HepG2 (cell line): ENCODE measurements at regions not wholly inside any gene's neighbourhood (a gene's known extent, or its start where the extent isn't known, plus 50 kb on each side); places are given as distances from the start of the nearest gene placed in this dataset.

Experiments used
- ATAC-seq: fragments of 200-7000 bp; cut with Tn5 transposase; 3 replicates; pipeline ENCODE4 v1.9.1; 2020; ENCODE audit warnings: mild to moderate bottlenecking, moderate library complexity
- BruUV-seq: library from RNA; stranded (reverse); fragments of 400-500 nt; replicated peaks from 2 replicates; lab custom pipeline; 2021; lab: Mats Ljungman, UMichigan
- CTCF ChIA-PET: fragments of 300-600 bp; formaldehyde crosslinking; extraction: SDS; loops from one replicate; lab custom pipeline; 2021; ENCODE audit warnings: low total read pairs, inconsistent platforms, low intra/inter-chr PET ratio; lab: Yijun Ruan, JAX
- POLR2A ChIA-PET: fragments of 350-600 bp; sonication (Branson Sonifier 250); formaldehyde crosslinking; loops from one replicate; lab custom pipeline; 2020; ENCODE audit warnings: antibody characterized with exemption, inconsistent platforms; lab: Yijun Ruan, JAX
- DNase-seq: peaks from one replicate; pipeline ENCODE4 v3.0.0-alpha.2; 2015; ENCODE audit warnings: low spot score
- FAIRE-seq: peaks from 3 replicates; lab custom pipeline; 2011; peaks lifted over from hg19 to GRCh38; lab: Jason Lieb, UNC
- H2AFZ ChIP-seq: one replicate; pipeline ENCODE4 v1.6.1; 2011; ENCODE audit warnings: low read length, inconsistent platforms
- H3K27ac ChIP-seq: fragments of 300-600 bp; 3 replicates; pipeline ENCODE4 v1.8.0; 2011; ENCODE audit warnings: mixed run types, mild to moderate bottlenecking, mixed read lengths, low read length, inconsistent platforms; ENCODE audit not compliant: insufficient read depth; ENCODE audit errors: extremely low read length
- H3K27me3 ChIP-seq, 2 experiments: fragments of 200-600 bp in 1 of 2; 2 replicates in 1 of 2; 3 replicates in 1 of 2; pipeline versions ENCODE4 v1.6.0 to v1.8.0; 2011; ENCODE audit warnings: low read length in 2 of 2, mild to moderate bottlenecking in 2 of 2, moderate library complexity in 2 of 2, inconsistent platforms in 1 of 2; ENCODE audit not compliant: insufficient read depth in 2 of 2, control insufficient read depth in 1 of 2
- H3K36me3 ChIP-seq, 2 experiments: fragments of 200-600 bp in 1 of 2; replicated peaks in 1 of 2; 2 replicates in 1 of 2; 3 replicates in 1 of 2; pipeline versions ENCODE4 v1.5.1 to v1.8.0; 2011; ENCODE audit warnings: low read length in 2 of 2, inconsistent platforms in 1 of 2; ENCODE audit not compliant: insufficient read depth in 2 of 2, control insufficient read depth in 1 of 2
- H3K4me1 ChIP-seq: 2 replicates; pipeline ENCODE4 v1.5.1; 2012; ENCODE audit warnings: low read length, inconsistent platforms; ENCODE audit not compliant: insufficient read depth
- H3K4me2 ChIP-seq: 2 replicates; pipeline ENCODE4 v1.6.0; 2011; ENCODE audit warnings: low read depth, low read length, inconsistent platforms
- H3K4me3 ChIP-seq, 3 experiments: fragments of 200-600 bp in 1 of 3; sonication (generic), shearing (Covaris generic) in 1 of 3; replicated peaks in 1 of 3; 2 replicates each; pipeline ENCODE4 v1.5.1; 2011 to 2016; ENCODE audit warnings: low read length in 3 of 3, inconsistent platforms in 2 of 3, low read depth in 2 of 3, mild to moderate bottlenecking in 2 of 3, control low read depth in 1 of 3, mixed read lengths in 1 of 3; ENCODE audit not compliant: insufficient read depth in 1 of 3
- H3K79me2 ChIP-seq: one replicate; pipeline ENCODE4 v1.6.1; 2011; ENCODE audit warnings: low read length, inconsistent platforms; ENCODE audit not compliant: insufficient read depth
- H3K9ac ChIP-seq: 2 replicates; pipeline ENCODE4 v1.6.0; 2011; ENCODE audit warnings: mild to moderate bottlenecking, low read depth, low read length, inconsistent platforms; ENCODE audit not compliant: insufficient read depth
- H3K9me3 ChIP-seq: 2 replicates; pipeline ENCODE4 v1.5.1; 2012; ENCODE audit warnings: mild to moderate bottlenecking, low read length
- H4K20me1 ChIP-seq: 2 replicates; pipeline ENCODE4 v1.6.0; 2011; ENCODE audit warnings: inconsistent platforms, mild to moderate bottlenecking, low read length, moderate library complexity; ENCODE audit not compliant: insufficient read depth
- ATF2 ChIP-seq: sonication (generic); formaldehyde crosslinking; IDR thresholded peaks from 2 replicates; pipeline ENCODE4 v1.4.0; 2020; ENCODE audit warnings: missing genetic modification reagents
- CENPT ChIP-seq: sonication (generic); formaldehyde crosslinking; IDR thresholded peaks from 2 replicates; pipeline ENCODE4 v1.8.0; 2022; ENCODE audit warnings: low read depth, mild to moderate bottlenecking, moderate library complexity, missing genetic modification reagents
- EEA1 ChIP-seq: sonication (generic); formaldehyde crosslinking; IDR thresholded peaks from 2 replicates; pipeline ENCODE4 v1.5.1; 2020; ENCODE audit warnings: mild to moderate bottlenecking, missing genetic modification reagents, borderline replicate concordance
- MTF1 ChIP-seq: sonication (generic); formaldehyde crosslinking; IDR thresholded peaks from 2 replicates; pipeline ENCODE4 v1.5.0; 2020; ENCODE audit warnings: missing genetic modification reagents
- NR2C2 ChIP-seq: sonication (generic); formaldehyde crosslinking; IDR thresholded peaks from 2 replicates; pipeline ENCODE4 v1.4.0; 2020; ENCODE audit warnings: missing genetic modification reagents, mild to moderate bottlenecking, moderate library complexity, borderline replicate concordance
- PHF20 ChIP-seq: sonication (generic); formaldehyde crosslinking; IDR thresholded peaks from 2 replicates; pipeline ENCODE4 v1.5.0; 2020; ENCODE audit warnings: mild to moderate bottlenecking, missing genetic modification reagents
- REXO4 ChIP-seq: sonication (generic); formaldehyde crosslinking; IDR thresholded peaks from 2 replicates; pipeline ENCODE4 v1.8.0; 2022; ENCODE audit warnings: missing genetic modification reagents, mild to moderate bottlenecking, borderline replicate concordance
- SALL1 ChIP-seq: sonication (generic); formaldehyde crosslinking; IDR thresholded peaks from 2 replicates; pipeline ENCODE4 v1.8.0; 2022; ENCODE audit warnings: mild to moderate bottlenecking, missing genetic modification reagents
- SIN3A ChIP-seq: IDR thresholded peaks from 2 replicates; pipeline ENCODE4 v1.6.1; 2011; ENCODE audit warnings: low read depth, mild to moderate bottlenecking, control low read depth, low read length, borderline replicate concordance
- THAP11 ChIP-seq: IDR thresholded peaks from 2 replicates; pipeline ENCODE4 v1.6.1; 2016; ENCODE audit warnings: missing biosample characterization, missing genetic modification reagents
- ZMYM2 ChIP-seq: sonication (generic); formaldehyde crosslinking; IDR thresholded peaks from 2 replicates; pipeline ENCODE4 v1.8.0; 2022; ENCODE audit warnings: mild to moderate bottlenecking, missing genetic modification reagents
- ZNF326 ChIP-seq: sonication (generic); formaldehyde crosslinking; IDR thresholded peaks from 2 replicates; pipeline ENCODE4 v1.4.0; 2020; ENCODE audit warnings: missing genetic modification reagents, borderline replicate concordance
- ZNF543 ChIP-seq: sonication (generic); formaldehyde crosslinking; IDR thresholded peaks from 2 replicates; pipeline ENCODE4 v1.4.0; 2020; ENCODE audit warnings: mild to moderate bottlenecking, missing genetic modification reagents
- ZNF598 ChIP-seq: sonication (generic); formaldehyde crosslinking; IDR thresholded peaks from 2 replicates; pipeline ENCODE4 v1.5.1; 2020; ENCODE audit warnings: mild to moderate bottlenecking, missing genetic modification reagents, borderline replicate concordance
- ZNF747 ChIP-seq: sonication (generic); formaldehyde crosslinking; IDR thresholded peaks from 2 replicates; pipeline ENCODE4 v1.8.1; 2023; ENCODE audit warnings: missing genetic modification reagents, mild to moderate bottlenecking, borderline replicate concordance
- WGBS: methylation state at CpG from one replicate; pipeline ENCODE4 v1.1.6; 2017; ENCODE audit warnings: low lambda C conversion rate; 5-methylcytosine and 5-hydroxymethylcytosine counted together
- in situ Hi-C: cut with HindIII; loops from 2 replicates; pipeline ENCODE4 v1.10.0; 2017; ENCODE audit warnings: low pct_unique_long_range_greater_than_20kb; ENCODE audit not compliant: extremely low pct_ligation_motif_present
- intact Hi-C: fragments of 100-400 bp; cut with micrococcal nuclease; formaldehyde crosslinking; loops from one replicate; pipeline ENCODE4 v1.10.0; 2022; ENCODE audit not compliant: unreplicated experiment
- TF ChIP-seq, protein P1 (sequence below): sonication (generic); formaldehyde crosslinking; IDR thresholded peaks from 2 replicates; pipeline ENCODE4 v1.4.0; 2020; ENCODE audit warnings: missing genetic modification reagents
- TF ChIP-seq, protein P2 (sequence below): sonication (generic); formaldehyde crosslinking; IDR thresholded peaks from 2 replicates; pipeline ENCODE4 v1.8.1; 2023; ENCODE audit warnings: missing genetic modification reagents, mild to moderate bottlenecking, borderline replicate concordance

DNA sequence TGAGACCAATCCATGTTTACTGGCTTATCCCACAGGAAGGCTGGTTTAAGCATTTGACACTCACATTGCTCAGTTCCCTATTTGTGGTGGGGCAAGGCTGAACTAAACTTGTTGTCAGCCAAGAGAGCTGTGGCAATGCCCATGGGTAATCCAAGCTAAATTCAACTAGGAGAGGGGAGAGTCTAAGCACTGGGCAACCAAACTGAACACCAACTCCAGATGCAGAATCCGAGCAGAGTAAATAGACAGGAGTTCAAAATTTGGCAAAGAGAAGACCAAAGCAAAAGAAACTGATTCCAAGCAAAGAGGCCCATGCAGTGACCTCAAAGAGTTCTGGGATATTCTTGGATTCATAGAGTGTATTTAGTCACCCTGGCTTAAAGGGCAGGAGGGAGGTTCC is 106.5 kb upstream of the NT5E start:
- H3K4me2 ChIP-seq = no peak overlapping the region
- H3K9ac ChIP-seq = no peak overlapping the region
- no peaks in the 10 kb centered on the region for H4K20me1 ChIP-seq
- ChIA-PET CTCF (no interaction called here), POLR2A (no interaction called here)
- in situ Hi-C loops (no loop called here), intact Hi-C loops (no loop called here)
- DNase-seq (no peak), FAIRE-seq (no peak), ATAC-seq (no peak)
- BruUV-seq = no TSS peak
- H3K27me3 ChIP-seq = no peaks in the 10 kb centered on the region; a peak in 2 of 5 replicates
- H3K79me2 ChIP-seq = no peaks in the 10 kb centered on the region
- WGBS = 0% methylated on average over 1 of the region's 1 CpG
- H3K4me3 ChIP-seq = no peak overlapping the region
- no peaks in the 10 kb centered on the region for H3K36me3 ChIP-seq
- H3K27ac ChIP-seq = no peak overlapping the region
- no peaks in the 10 kb centered on the region for H3K4me1 ChIP-seq
- TF ChIP-seq, protein P1, sequence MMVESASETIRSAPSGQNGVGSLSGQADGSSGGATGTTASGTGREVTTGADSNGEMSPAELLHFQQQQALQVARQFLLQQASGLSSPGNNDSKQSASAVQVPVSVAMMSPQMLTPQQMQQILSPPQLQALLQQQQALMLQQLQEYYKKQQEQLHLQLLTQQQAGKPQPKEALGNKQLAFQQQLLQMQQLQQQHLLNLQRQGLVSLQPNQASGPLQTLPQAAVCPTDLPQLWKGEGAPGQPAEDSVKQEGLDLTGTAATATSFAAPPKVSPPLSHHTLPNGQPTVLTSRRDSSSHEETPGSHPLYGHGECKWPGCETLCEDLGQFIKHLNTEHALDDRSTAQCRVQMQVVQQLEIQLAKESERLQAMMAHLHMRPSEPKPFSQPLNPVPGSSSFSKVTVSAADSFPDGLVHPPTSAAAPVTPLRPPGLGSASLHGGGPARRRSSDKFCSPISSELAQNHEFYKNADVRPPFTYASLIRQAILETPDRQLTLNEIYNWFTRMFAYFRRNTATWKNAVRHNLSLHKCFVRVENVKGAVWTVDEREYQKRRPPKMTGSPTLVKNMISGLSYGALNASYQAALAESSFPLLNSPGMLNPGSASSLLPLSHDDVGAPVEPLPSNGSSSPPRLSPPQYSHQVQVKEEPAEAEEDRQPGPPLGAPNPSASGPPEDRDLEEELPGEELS (CRISPR knock-in tag) = no peak
- TF ChIP-seq ZMYM2 (CRISPR knock-in tag) (no peak), ATF2 (CRISPR knock-in tag) (no peak), REXO4 (CRISPR knock-in tag) (no peak), EEA1 (no peak), ZNF543 (CRISPR knock-in tag) (no peak), THAP11 (CRISPR knock-in tag) (no peak), NR2C2 (no peak), SALL1 (CRISPR knock-in tag) (no peak), MTF1 (CRISPR knock-in tag) (no peak), CENPT (CRISPR knock-in tag) (no peak), ZNF747 (CRISPR knock-in tag) (no peak), PHF20 (CRISPR knock-in tag) (no peak), SIN3A (no peak), ZNF598 (no peak), ZNF326 (CRISPR knock-in tag) (no peak)
- TF ChIP-seq, protein P2, sequence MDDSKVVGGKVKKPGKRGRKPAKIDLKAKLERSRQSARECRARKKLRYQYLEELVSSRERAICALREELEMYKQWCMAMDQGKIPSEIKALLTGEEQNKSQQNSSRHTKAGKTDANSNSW (CRISPR knock-in tag) = no peak
- no peak overlapping the region for H2AFZ ChIP-seq
- no peaks in the 10 kb centered on the region for H3K9me3 ChIP-seq
